Vagina (tissue), 2 donors: ENCODE measurements at regions not wholly inside any gene's neighbourhood (a gene's known extent, or its start where the extent isn't known, plus 50 kb on each side); places are given as distances from the start of the nearest gene placed in this dataset.

Experiments
- POLR2A ChIP-seq, 2 donors: fragments of 450-650 bp; IDR thresholded peaks; one replicate each; pipeline ENCODE4 v1.6.1; 2017; ENCODE audit warnings: antibody characterized with exemption in 2 of 2, mild to moderate bottlenecking in 2 of 2, moderate library complexity in 2 of 2
- TF ChIP-seq, protein P1 (sequence below), 3 experiments: fragments of 450-650 bp in 2 of 3; fragments of 200-600 bp in 1 of 3; sonication (generic) in 1 of 3; IDR thresholded peaks; one replicate each; pipeline ENCODE4 v1.5.1; 2017 to 2019; ENCODE audit warnings: antibody characterized with exemption in 3 of 3, mild to moderate bottlenecking in 2 of 3, moderate library complexity in 2 of 3

- TF ChIP-seq POLR2A (IDR thresholded peaks at IDR 0.05): no peak
- TF ChIP-seq, protein P1, sequence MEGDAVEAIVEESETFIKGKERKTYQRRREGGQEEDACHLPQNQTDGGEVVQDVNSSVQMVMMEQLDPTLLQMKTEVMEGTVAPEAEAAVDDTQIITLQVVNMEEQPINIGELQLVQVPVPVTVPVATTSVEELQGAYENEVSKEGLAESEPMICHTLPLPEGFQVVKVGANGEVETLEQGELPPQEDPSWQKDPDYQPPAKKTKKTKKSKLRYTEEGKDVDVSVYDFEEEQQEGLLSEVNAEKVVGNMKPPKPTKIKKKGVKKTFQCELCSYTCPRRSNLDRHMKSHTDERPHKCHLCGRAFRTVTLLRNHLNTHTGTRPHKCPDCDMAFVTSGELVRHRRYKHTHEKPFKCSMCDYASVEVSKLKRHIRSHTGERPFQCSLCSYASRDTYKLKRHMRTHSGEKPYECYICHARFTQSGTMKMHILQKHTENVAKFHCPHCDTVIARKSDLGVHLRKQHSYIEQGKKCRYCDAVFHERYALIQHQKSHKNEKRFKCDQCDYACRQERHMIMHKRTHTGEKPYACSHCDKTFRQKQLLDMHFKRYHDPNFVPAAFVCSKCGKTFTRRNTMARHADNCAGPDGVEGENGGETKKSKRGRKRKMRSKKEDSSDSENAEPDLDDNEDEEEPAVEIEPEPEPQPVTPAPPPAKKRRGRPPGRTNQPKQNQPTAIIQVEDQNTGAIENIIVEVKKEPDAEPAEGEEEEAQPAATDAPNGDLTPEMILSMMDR (IDR thresholded peaks at IDR 0.05): no peak
These were observed 378.6 kb upstream of the DDHD1 start for GRCh38 chr14:53531730-53532129.
